SK-N-SH treated with all-trans-retinoic acid at 6 μM for 48 hours (cell line): ENCODE measurements at regions not wholly inside any gene's neighbourhood (a gene's known extent, or its start where the extent isn't known, plus 50 kb on each side); places are given as distances from the start of the nearest gene placed in this dataset.

Experiments
- ISL1 ChIP-seq: fragments of 250-450 bp; sonication (Bioruptor Pico); IDR thresholded peaks from 2 replicates; pipeline ENCODE4 v2.1.2; 2022; ENCODE audit warnings: mild to moderate bottlenecking, moderate library complexity
- RARB ChIP-seq: fragments of 250-450 bp; sonication (Bioruptor Pico); IDR thresholded peaks from 2 replicates; pipeline ENCODE4 v1.8.0; 2021; ENCODE audit warnings: mild to moderate bottlenecking, moderate library complexity
- TCF4 ChIP-seq: fragments of 250-450 bp; sonication (Bioruptor Pico); IDR thresholded peaks from 2 replicates; pipeline ENCODE4 v1.8.0; 2021; ENCODE audit warnings: mild to moderate bottlenecking, moderate library complexity, borderline replicate concordance
- ZNF70 ChIP-seq: fragments of 450-650 bp; formaldehyde crosslinking; IDR thresholded peaks from 2 replicates; pipeline ENCODE4 v1.5.0; 2020; ENCODE audit warnings: mild to moderate bottlenecking, moderate library complexity
- TF ChIP-seq, protein P1 (sequence below): fragments of 250-450 bp; sonication (Bioruptor Pico); IDR thresholded peaks from 2 replicates; pipeline ENCODE4 v1.8.0; 2021; ENCODE audit warnings: low read depth, mild to moderate bottlenecking, moderate library complexity, borderline replicate concordance
- TF ChIP-seq, protein P2 (sequence below): fragments of 250-450 bp; sonication (Bioruptor Pico); IDR thresholded peaks from 2 replicates; pipeline ENCODE4 v1.5.1; 2020; ENCODE audit warnings: low read depth, mild to moderate bottlenecking, moderate library complexity

DNA sequence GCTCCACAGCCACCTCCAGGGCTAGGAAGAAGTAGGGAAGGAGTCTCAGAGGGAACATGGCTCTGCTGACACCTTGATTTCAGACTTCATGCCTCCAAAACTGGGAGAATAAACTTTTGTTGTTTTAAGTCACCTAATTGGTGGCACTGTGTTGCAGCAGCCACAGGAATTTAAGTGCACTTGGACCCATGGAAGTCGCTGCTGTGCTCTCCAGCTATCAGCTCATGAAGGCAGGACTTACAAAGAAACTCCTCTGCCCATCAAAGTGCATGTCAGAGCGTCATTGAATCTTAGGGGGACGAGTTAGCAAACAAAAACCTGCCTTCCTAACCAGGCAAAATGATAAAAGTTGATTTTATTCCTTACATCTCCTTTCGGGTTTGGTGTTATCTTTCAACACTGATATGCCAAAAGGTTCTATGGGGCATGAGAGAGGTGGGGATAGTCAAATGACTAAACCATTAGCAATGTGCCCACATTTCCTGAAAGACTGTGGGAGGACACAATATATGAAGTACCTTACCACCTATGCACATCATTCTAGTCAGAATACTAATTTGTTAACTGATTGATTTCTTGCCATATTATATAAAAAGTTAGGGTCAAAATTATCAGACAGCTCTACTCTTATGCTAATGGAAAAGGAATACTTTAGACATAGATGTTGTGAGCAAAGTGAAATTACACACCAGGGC is 235.8 kb upstream of the TNP1 start:
- TF ChIP-seq, protein P1, sequence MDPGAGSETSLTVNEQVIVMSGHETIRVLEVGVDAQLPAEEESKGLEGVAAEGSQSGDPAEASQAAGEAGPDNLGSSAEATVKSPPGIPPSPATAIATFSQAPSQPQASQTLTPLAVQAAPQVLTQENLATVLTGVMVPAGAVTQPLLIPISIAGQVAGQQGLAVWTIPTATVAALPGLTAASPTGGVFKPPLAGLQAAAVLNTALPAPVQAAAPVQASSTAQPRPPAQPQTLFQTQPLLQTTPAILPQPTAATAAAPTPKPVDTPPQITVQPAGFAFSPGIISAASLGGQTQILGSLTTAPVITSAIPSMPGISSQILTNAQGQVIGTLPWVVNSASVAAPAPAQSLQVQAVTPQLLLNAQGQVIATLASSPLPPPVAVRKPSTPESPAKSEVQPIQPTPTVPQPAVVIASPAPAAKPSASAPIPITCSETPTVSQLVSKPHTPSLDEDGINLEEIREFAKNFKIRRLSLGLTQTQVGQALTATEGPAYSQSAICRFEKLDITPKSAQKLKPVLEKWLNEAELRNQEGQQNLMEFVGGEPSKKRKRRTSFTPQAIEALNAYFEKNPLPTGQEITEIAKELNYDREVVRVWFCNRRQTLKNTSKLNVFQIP (CRISPR knock-in tag), result no peak
- no peak for TF ChIP-seq RARB (CRISPR knock-in tag)
- TF ChIP-seq ISL1 (CRISPR knock-in tag), result no peak
- TF ChIP-seq, protein P2, sequence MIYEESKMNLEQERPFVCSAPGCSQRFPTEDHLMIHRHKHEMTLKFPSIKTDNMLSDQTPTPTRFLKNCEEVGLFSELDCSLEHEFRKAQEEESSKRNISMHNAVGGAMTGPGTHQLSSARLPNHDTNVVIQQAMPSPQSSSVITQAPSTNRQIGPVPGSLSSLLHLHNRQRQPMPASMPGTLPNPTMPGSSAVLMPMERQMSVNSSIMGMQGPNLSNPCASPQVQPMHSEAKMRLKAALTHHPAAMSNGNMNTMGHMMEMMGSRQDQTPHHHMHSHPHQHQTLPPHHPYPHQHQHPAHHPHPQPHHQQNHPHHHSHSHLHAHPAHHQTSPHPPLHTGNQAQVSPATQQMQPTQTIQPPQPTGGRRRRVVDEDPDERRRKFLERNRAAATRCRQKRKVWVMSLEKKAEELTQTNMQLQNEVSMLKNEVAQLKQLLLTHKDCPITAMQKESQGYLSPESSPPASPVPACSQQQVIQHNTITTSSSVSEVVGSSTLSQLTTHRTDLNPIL, result no peak
- TF ChIP-seq ZNF70 (CRISPR knock-in tag), result no peak
- TF ChIP-seq TCF4, result no peak
